Fibroblast of skin of scalp (primary cell): ENCODE measurements at regions not wholly inside any gene's neighbourhood (a gene's known extent, or its start where the extent isn't known, plus 50 kb on each side); places are given as distances from the start of the nearest gene placed in this dataset.
A peak's percentile ranks its signal among the peaks of the same experiment; 100 is the strongest.

Experiments used
- DNase-seq: peaks from one replicate; pipeline ENCODE4 v3.0.0-alpha.2; 2013

GRCh38 chr17:34199932-34200534 is 55.1 kb upstream of the CCL2 start:
- peak; percentile 80 for DNase-seq

GRCh38 chr17:34201225-34201624 is 53.9 kb upstream of the CCL2 start:
- DNase-seq: no peak

- no peak for DNase-seq
Observed at GRCh38 chr17:34201767-34202166, 53.3 kb upstream of the CCL2 start.

DNA sequence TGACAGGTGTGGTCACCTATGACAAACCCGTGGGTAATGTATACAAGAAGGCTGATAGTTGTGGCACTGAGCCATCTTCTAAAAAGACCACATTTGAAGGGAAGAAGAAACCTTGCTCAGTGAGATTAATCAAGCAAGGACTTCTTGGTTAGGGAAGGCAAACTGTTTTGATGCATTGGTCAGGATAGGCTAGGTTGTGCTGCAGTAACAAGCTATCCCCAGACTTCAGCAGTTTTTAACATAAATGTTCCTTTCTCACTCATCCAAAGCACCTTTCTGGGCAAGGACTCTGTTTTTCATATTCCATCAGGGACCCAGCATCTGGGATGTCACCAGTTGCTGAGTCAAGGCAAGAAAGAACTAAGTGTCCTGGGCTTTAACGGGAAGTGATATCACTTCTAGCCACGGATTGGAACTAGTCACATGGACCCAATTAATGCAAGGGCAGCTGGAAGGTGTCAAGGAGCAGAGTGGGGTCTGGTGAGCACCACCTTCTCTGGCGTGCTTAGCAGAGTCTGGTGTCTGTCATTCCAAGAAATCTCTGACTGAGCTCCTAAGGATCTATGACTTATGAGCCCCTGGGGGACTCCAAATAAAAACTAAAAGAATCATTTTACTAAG is 52.0 kb upstream of the CCL2 start:
- no peak for DNase-seq

DNA sequence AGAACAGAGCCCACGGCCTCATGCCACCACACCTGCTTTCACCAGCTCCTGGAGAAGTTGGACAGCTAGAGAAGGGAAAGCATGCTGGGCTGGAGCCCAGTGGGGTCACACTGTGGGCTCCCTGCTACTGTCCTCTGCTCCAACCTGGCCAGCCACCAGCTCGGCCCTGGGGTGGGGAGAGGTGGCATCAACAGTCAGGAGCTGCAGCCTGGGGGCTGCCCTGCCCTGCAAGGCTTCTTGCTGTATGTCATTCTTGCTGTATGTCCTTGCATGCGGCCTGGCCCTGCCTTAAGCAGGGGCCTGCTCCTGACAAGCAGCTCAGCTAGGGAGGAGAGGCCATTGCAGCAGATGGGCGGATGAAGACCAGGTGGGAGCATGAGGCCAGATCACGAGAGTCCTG is 50.7 kb upstream of the CCL2 start:
- DNase-seq: no peak
